ENCODE measurements at regions not wholly inside any gene's neighbourhood (a gene's known extent, or its start where the extent isn't known, plus 50 kb on each side); places are given as distances from the start of the nearest gene placed in this dataset. TPM values are rescaled to one million over a fixed set of nuclear protein-coding genes. Genes with fewer than 3 reads are reported as not detected.
A peak's percentile ranks its signal among the peaks of the same experiment; 100 is the strongest.
"Not testable (repeated sequence)": the region's sequence is repeated elsewhere in the genome, so short reads cannot be mapped to it uniquely, and the experiment has no call there.

GRCh38 chr11:129750343-129751292 is 65.0 kb upstream of the TMEM45B start:
- no peaks in the 10 kb centered on the region for H3K27me3 ChIP-seq
- TF ChIP-seq POLR2A (IDR thresholded peaks at IDR 0.05), result no peak
- peak; percentile 82 to 100 (median 98) for TF ChIP-seq CTCF (IDR thresholded peaks at IDR 0.05)
- whole genome bisulfite sequencing, 2 donors, result 20 to 29% methylated on average over 39 of the region's 57 CpGs
- H3K4me1 ChIP-seq, result peaks cover 0 to 4% of the 10 kb centered on the region in 2 donors
- H3K9me3 ChIP-seq, result no peaks in the 10 kb centered on the region
- DNase-seq, result peak; percentile 84 to 85
- no peaks in the 10 kb centered on the region for H3K36me3 ChIP-seq
- H3K4me3 ChIP-seq (replicated peaks in 1 of 3), result peak overlapping the region in 1 of 3 donors; percentile 1
- H3K27ac ChIP-seq, result peak overlapping the region in 1 of 3 donors; percentile 29
- intact Hi-C loops (cut with DNase I), result no loop called here

GRCh38 chr11:129751511-129751910 is 64.1 kb upstream of the TMEM45B start:
- H3K27ac ChIP-seq, result no peak overlapping the region
- TF ChIP-seq POLR2A (IDR thresholded peaks at IDR 0.05), result no peak
- no peak for TF ChIP-seq CTCF (IDR thresholded peaks at IDR 0.05)
- intact Hi-C loops (cut with DNase I), result no loop called here
- peaks cover 0 to 4% of the 10 kb centered on the region in 2 donors for H3K4me1 ChIP-seq
- no peaks in the 10 kb centered on the region for H3K36me3 ChIP-seq
- no peak overlapping the region for H3K4me3 ChIP-seq (replicated peaks in 1 of 3)
- DNase-seq, result no peak
- no peaks in the 10 kb centered on the region for H3K27me3 ChIP-seq
- H3K9me3 ChIP-seq, result no peaks in the 10 kb centered on the region
- 56 to 60% methylated on average over 3 of the region's 3 CpGs for WGBS, 2 donors

GRCh38 chr11:129763569-129763968 is 52.1 kb upstream of the TMEM45B start:
- H3K4me1 ChIP-seq; H3K4me3 ChIP-seq (replicated peaks in 1 of 3); intact Hi-C loops (cut with DNase I); H3K36me3 ChIP-seq; H3K9me3 ChIP-seq; H3K27me3 ChIP-seq; H3K27ac ChIP-seq; DNase-seq: not testable (repeated sequence)
- WGBS, 2 donors, result 94 to 100% methylated on average over 2 to 4 of the region's 4 CpGs

GRCh38 chr11:129764204-129764603 is 51.4 kb upstream of the TMEM45B start:
- WGBS, 2 donors, result 61 to 82% methylated on average over 4 to 5 of the region's 5 CpGs
- intact Hi-C loops (cut with DNase I); H3K36me3 ChIP-seq; H3K4me1 ChIP-seq; H3K9me3 ChIP-seq; H3K27ac ChIP-seq; H3K27me3 ChIP-seq; H3K4me3 ChIP-seq (replicated peaks in 1 of 3); DNase-seq: not testable (repeated sequence)

Small RNAs in the stretch of these regions (small RNA-seq; reads per million reads assigned to genes)
- gene RPS27P20, result not detected

Measured in thyroid gland (tissue), 4 donors.